Stimulated activated CD8-positive, alpha-beta memory T cell treated with anti-CD3 and anti-CD28 coated beads, Interleukin-4, amount 100 ng/mL, for 48 hours (primary cell): ENCODE measurements at regions not wholly inside any gene's neighbourhood (a gene's known extent, or its start where the extent isn't known, plus 50 kb on each side); places are given as distances from the start of the nearest gene placed in this dataset.
"Not testable (repeated sequence)": the region's sequence is repeated elsewhere in the genome, so short reads cannot be mapped to it uniquely, and the experiment has no call there.

ENCODE experiments used
- DNase-seq: peaks from one replicate; pipeline ENCODE4 v3.0.0-alpha.2; 2020

- DNase-seq, result no peak
Observed at GRCh38 chr7:16318989-16319915, 102.1 kb downstream of the CRPPA start.

DNA sequence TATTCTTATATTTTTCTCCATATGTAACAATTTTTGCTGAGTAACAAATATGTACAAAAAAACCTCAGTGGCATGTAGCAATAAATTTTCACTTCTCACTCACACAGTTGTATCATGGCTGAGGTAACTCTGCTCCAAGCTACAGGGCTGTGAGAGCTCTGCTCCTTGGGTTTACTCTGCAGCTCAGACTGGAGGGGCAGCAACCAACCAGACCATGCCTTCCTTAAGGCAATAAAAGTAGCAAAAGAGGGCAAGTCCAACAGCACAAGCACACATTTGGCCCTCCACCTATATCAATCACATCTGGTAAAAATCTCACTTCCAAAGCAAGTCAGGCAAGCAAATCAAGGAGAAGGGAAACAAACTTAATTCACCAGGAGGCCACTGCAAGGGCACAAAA, 102.9 kb downstream of the CRPPA start:
- DNase-seq, result no peak

DNA sequence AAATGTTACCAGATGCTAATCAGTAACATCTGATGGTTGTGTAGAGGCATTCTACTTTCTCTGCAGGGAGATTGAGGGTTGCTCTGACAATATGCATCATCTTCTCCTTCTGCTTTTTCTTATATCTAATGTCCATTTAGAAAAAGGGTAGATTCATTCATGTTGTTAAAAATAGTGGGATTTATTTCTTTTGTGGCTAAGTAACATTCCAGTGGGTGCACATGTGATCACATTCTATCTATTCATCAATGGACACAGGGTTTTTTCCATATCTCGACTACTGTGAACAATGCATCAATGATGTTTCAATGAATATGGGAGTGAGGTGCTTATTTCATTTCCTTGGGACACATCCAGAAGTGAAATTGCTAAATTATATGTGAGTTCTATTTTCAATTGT, 103.9 kb downstream of the CRPPA start:
- no peak for DNase-seq

DNA sequence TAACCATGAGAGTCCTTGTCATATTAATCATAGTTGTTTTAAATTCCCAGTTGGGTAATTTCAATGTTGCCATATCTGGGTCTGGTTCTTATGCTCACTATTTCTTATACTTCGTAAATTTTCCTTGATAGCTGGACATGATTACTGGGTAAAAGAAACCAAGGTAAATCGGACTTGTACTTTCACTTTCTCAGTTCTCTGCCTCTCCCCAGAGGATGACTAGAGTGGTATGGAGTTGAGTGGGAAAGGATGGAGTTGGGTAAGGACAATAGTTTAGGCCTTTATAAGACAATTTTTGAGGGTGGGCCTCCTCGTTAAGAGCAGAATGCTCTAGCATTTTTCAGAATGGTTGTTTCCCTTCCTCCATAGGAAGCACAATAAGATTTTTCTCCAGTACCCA, 106.1 kb downstream of the CRPPA start:
- no peak for DNase-seq

DNA sequence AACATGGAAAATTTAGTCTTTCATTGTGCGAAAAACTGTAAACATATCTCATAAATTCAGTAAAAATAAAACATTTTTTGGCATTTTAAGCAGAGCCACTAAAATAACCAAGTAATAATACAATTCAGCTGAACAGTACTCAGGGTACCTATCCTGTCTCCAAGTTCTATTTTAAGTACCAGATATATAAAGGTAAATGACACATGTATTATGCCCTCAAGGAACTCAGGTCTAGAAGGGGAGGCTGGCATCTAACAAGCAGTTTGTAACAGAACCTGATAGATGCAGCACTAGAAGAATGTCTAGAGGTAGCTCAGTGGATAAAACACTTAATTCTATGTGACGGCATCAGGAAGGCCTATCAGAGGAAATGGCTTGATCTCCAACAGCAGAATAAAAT, 112.2 kb downstream of the CRPPA start:
- DNase-seq, result no peak

DNA sequence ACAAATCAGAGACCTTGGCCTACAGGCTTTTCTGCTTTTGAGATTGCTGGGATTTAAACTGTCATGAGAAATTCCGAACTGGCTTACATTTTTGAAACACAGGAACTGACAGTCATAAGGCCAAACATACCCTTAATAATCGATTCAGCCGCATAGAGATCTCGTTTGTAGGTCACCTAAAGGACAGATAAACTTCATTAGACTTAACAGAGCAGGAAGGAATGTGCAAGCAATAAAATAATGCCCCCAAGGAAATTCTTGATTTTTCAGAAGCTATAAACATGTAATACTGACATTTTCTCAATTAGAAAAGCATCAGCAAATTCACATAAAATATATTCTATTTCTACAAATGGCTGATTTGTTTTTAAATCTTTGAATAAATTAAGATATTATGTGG, 120.0 kb downstream of the CRPPA start:
- DNase-seq, result no peak

DNA sequence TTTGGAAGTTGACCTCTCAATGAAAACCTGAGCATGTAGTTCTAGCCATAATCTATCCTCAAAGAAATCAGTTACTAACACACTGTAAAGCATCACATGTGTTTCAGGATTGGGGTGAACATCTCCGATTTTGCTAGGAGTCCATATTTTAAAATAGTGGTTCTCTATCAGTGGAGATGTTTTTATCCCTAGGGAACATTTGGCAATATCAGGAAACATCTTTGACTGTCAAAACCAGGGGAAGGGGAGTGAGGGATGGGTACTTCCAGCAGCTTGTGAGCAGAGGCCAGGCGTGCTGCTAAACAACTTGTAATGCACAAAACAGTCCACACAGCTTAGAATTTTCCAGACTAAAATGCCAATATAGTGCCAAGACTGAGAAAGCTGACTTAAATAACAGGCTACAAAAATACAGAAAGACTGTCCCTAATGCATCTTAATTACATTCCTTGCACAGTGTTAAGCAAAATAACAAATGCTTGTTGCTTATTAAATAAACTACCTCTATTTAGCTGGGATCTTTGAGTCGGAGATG, 120.9 kb downstream of the CRPPA start:
- no peak for DNase-seq

DNA sequence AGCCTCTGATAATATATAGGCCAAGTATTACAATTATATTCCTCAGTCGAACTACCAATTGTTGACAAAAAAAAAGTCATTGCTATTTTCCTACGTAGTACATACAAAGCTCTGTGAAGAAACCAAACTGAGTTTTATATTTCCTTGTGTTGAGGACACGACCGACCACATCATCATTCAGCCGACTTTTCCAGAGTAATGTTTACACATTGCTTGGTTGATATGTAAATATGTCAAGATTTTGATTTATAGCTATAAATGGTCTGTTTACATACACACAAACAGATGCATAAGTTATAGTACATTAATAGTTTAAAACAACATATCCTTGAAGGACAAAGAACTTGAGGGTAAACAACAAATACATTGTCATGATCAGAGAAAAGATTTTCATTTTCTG, 121.5 kb downstream of the CRPPA start:
- DNase-seq, result no peak

GRCh38 chr7:16298221-16298620, 123.1 kb downstream of the CRPPA start:
- DNase-seq, result no peak

GRCh38 chr7:16295558-16295957, 125.8 kb downstream of the CRPPA start:
- DNase-seq, result no peak

DNA sequence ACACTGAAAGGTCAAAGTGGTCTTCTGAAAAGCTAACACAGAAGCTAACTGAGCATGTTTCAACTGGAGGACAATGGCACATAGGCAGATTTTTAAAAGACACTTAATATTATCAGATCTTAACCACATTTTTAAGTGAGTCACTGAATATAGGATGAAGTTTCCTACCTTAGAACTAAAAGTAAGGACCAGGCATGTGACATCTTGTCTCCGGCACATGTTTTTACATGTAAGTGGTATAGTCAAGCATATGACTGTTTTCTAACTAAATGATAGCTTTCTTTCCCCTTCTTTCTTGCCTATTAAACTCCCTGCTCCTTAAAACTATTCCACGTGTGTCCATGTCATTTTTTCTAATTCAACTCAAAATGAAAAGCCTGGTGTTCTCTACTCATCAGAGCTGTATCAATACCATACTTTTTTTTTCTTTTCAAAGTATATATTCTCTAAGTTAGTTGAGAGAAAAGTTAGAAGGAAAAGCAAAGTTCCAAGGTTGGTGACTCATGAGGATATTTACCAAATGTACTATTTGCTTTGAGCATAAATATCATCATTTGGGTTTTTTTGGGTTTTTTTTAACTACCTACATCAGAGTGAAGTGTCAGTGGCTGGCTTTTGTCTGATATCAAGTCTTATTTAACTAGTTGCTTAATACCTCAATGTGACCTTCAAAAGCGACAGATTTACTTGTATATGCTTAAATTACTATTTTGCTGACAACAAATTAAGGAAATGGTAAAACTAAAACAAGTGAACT, 127.5 kb downstream of the CRPPA start:
- no peak for DNase-seq

DNA sequence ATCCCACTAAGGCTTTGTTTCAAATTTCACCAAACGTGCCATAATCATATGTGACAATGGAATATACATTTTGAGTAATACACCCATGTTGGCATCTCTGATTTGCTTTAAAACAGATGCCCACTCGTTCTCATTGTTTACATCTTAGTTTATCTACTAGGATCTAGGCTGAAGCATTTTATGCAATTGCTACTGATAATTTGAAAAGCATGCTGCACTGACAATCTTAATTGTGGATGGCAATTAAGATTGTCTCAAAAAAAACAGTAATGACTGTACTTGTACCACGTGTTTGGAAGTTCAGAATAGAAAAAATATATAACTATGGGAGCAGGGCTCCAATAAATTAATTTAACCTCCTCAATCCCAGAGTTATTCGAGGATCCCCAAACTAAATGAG, 136.8 kb downstream of the CRPPA start:
- no peak for DNase-seq

- no peak for DNase-seq
Observed at GRCh38 chr7:16278167-16278787, 143.1 kb downstream of the CRPPA start.

DNA sequence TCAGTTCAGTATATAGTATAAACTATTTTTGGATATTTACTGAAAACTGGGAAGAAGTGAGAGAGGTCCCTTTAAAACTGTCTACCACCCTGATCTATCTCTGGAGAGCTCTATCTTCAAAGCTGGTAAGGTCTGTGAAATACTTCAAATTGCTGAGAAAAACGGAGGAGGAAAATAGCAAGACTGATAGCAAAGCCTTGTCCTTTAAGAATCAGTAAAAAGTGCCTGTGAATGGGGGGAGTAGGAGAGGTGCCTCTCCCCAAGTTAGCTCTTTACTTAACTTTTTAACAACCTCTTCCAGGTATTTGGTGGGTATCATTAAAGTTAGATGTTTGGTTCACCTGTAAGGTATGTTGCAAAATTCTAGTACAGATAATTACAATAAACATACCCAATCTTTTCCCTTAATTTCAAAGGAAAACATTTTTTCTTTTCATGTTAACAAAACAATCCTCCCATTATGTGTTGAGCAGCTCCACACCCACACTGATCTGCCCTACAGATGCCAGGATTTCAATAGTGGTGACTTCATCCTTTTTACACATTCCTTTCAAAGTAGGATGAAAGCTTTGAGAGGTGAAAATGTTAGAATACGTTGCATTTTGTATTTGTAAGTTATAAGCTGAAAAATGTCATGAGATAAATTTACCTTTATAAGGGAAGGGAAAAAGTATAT, 149.2 kb downstream of the CRPPA start:
- no peak for DNase-seq

DNA sequence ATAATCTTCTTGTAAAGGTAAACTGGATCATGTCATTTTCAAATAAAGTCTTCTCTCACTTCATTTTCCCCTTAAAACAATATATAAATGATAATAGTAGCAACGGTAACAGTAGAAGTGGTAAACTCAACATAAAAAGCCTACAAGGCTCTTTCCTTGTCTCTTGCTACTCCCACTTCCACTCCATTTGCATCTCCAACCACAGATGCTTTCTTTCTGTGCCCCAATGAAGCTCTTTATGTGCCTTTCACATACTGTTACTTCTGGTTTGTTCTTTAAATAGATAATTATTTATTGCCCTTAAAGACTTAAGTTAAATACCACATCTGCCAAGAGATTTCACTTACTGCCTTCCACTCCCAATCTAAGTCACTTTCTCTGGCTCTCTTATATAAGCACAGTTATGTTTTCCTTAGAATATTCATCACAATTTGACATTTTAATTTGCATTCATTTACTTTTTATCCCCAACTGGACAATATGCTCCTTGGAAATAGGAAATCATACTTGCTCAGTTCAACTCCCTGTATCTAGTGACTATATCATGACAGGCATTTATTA, 149.9 kb downstream of the CRPPA start:
- no peak for DNase-seq

GRCh38 chr7:16270844-16271243, 150.5 kb downstream of the CRPPA start:
- no peak for DNase-seq

GRCh38 chr7:16268821-16269768, 152.2 kb downstream of the CRPPA start:
- DNase-seq, result no peak

DNA sequence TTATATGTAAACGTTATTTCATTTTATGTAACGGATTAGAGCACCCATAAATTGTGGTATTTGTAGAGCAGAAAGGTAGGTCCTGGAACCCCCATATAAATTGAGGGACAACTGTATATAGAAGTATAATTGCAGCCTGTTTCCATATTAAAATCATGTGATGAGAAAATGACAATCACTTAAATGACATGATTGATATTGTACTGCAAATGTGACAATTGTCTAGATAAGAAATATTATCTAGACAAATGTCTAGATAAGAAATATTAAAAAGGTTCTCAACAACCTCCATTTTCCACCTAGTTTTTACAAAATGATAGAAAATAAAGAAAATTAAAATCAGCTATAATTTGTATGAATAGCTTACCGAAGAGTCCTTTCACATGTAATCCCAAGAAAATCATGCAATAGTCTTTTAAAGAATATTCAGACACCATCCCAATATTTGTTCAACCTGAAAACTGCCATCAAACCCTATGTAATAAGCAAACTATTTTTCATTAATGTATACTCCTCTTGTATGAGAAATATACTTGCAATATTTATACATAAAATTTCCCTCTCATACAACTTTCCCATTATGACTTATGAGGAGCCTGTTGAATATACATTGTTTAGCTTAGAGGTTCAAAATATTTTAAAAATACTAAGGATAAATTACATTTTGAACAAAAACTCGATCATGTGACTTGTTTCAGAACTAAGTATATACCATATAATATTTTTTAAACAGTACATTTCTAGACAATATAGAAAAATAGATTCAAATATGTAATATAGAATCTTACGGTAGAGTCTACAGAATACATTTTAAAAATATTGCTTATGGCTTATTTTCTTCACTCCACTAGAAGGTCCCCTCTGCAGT, 153.2 kb downstream of the CRPPA start:
- DNase-seq, result no peak

GRCh38 chr7:16266877-16267276, 154.5 kb downstream of the CRPPA start:
- no peak for DNase-seq

GRCh38 chr7:16266470-16266869, 154.9 kb downstream of the CRPPA start:
- not testable (repeated sequence) for DNase-seq
